Activated CD4-positive, alpha-beta T cell treated with anti-CD3 and anti-CD28 coated beads for 36 hours (primary cell): ENCODE measurements at regions not wholly inside any gene's neighbourhood (a gene's known extent, or its start where the extent isn't known, plus 50 kb on each side); places are given as distances from the start of the nearest gene placed in this dataset.
"Not testable (repeated sequence)": the region's sequence is repeated elsewhere in the genome, so short reads cannot be mapped to it uniquely, and the experiment has no call there.

Source experiments
- ATAC-seq: fragments of 200-7000 bp; cut with Tn5 transposase; one replicate; pipeline ENCODE4 v1.10.0; 2021; ENCODE audit warnings: mild to moderate bottlenecking, moderate library complexity
- CTCF ChIA-PET: fragments of 350-600 bp; sonication (Branson Sonifier 250); formaldehyde crosslinking; loops from one replicate; lab custom pipeline; 2021; ENCODE audit warnings: antibody characterized with exemption; lab: Charles Lee
- POLR2A ChIA-PET: fragments of 350-600 bp; sonication (Branson Sonifier 250); formaldehyde crosslinking; loops from one replicate; lab custom pipeline; 2021; ENCODE audit warnings: antibody characterized with exemption, inconsistent platforms; lab: Charles Lee
- DNase-seq: peaks from one replicate; pipeline ENCODE4 v3.0.0-alpha.2; 2020
- H3K27ac Mint-ChIP-seq: one replicate; pipeline ENCODE4 v1.8.0; 2021; ENCODE audit warnings: mixed read lengths
- H3K27me3 Mint-ChIP-seq: one replicate; pipeline ENCODE4 v1.8.0; 2021; ENCODE audit warnings: mixed read lengths
- H3K36me3 Mint-ChIP-seq: one replicate; pipeline ENCODE4 v1.8.0; 2021; ENCODE audit warnings: low read depth, mixed read lengths
- H3K4me1 Mint-ChIP-seq: one replicate; pipeline ENCODE4 v1.8.0; 2021; ENCODE audit warnings: mixed read lengths
- H3K4me3 Mint-ChIP-seq: one replicate; pipeline ENCODE4 v1.8.0; 2021; ENCODE audit warnings: mild to moderate bottlenecking, moderate library complexity, mixed read lengths
- H3K9me3 Mint-ChIP-seq: one replicate; pipeline ENCODE4 v1.8.0; 2021; ENCODE audit warnings: low read depth, mixed read lengths
- intact Hi-C, 2 experiments: fragments of 100-400 bp; cut with DNase I in 1 of 2; cut with micrococcal nuclease in 1 of 2; formaldehyde crosslinking; loops; one replicate each; pipeline versions ENCODE4 v1.14.2 to v1.15.1; 2022 to 2024; cut with DNase I, micrococcal nuclease

DNA sequence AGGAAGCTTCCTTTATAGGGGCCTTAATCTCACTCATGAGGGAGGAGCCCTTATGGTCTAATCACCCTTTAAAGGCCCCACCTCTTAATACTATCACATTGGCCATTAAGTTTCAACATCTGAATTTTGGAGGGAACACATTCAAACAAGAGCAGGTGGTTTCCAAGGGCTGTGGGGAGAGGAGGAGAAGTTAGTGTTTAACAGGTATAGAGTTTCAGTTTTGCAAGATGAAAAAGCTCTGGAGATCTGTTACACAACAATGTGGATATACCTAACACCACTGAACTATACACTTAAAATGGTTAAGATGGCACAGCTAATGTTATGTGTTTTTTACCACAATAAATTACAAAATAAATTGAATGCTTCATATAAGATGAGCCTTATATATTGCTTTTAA lies 113.4 kb upstream of the DNAH14 start:
- peaks cover 3% of the 10 kb centered on the region for H3K27me3 Mint-ChIP-seq
- H3K4me1 Mint-ChIP-seq, result no peaks in the 10 kb centered on the region
- ChIA-PET CTCF (no interaction called here), POLR2A (no interaction called here)
- H3K36me3 Mint-ChIP-seq, result no peaks in the 10 kb centered on the region
- no peak for DNase-seq
- H3K27ac Mint-ChIP-seq, result no peak overlapping the region
- peaks cover 10% of the 10 kb centered on the region for H3K9me3 Mint-ChIP-seq
- no peak for ATAC-seq
- H3K4me3 Mint-ChIP-seq, result no peak overlapping the region
- intact Hi-C loops, result no loop called here

DNA sequence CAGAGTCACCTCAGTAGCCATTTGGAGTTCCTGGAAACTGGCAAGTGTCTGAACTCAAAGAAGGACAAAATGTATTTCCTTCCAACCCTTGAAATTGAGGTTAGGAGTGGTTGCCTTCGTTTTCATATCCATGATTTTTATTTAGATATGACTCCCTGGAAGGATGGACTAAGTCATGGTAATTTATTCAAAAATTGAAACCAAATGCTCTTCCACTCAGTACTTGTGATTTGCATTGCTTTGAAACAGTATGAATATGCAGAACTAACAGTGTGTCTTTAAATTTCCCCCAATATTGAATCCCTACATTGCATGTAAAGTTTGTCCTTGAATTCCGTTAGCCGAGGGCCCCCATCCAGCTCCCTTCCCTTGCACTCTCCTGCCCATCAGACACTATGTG lies 112.1 kb upstream of the DNAH14 start:
- no peak overlapping the region for H3K27ac Mint-ChIP-seq

DNA sequence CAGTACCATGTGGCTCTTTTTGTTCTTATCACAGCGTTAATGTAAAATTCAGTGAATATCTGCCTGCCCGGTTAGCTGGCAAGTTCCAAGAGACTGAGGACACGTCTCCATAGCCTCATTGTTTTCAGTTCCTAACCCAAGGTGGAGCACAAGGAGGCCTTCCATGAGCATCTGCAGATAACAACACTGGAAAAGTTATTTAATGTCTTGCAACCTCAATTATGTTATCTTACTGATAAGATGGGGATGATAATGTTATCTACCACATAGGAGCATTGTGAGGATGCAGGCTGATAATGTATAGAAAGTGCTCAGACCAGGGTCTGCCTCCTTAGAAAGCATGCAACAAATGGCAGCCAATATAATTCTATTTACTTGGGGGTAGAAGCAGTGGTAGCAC lies 109.6 kb upstream of the DNAH14 start:
- intact Hi-C loops, result no loop called here
- ATAC-seq, result no peak
- Mint-ChIP-seq H3K4me3 (no peak overlapping the region), H3K9me3 (peaks cover 14% of the 10 kb centered on the region), H3K27ac (no peak overlapping the region), H3K4me1 (no peaks in the 10 kb centered on the region), H3K36me3 (peaks cover 2% of the 10 kb centered on the region), H3K27me3 (peaks cover 3% of the 10 kb centered on the region)
- no peak for DNase-seq
- ChIA-PET CTCF (no interaction called here), POLR2A (no interaction called here)

More for the DNA sequence above, 112.1 kb upstream of the DNAH14 start:
- Mint-ChIP-seq H3K4me3 (no peak overlapping the region), H3K9me3 (peaks cover 17% of the 10 kb centered on the region), H3K27me3 (peaks cover 3% of the 10 kb centered on the region), H3K4me1 (no peaks in the 10 kb centered on the region), H3K36me3 (peaks cover 2% of the 10 kb centered on the region)
- DNase-seq (no peak), ATAC-seq (no peak)
- ChIA-PET POLR2A (no interaction called here), CTCF (no interaction called here)
- intact Hi-C loops, result no loop called here

GRCh38 chr1:224820341-224820740 lies 109.1 kb upstream of the DNAH14 start:
- no peak for DNase-seq
- intact Hi-C loops, result no loop called here
- POLR2A ChIA-PET, result no interaction called here

GRCh38 chr1:224821751-224822150 lies 107.7 kb upstream of the DNAH14 start:
- ATAC-seq, H3K27ac Mint-ChIP-seq, DNase-seq, POLR2A ChIA-PET, H3K4me1 Mint-ChIP-seq, H3K36me3 Mint-ChIP-seq, intact Hi-C loops, H3K4me3 Mint-ChIP-seq, H3K27me3 Mint-ChIP-seq: not testable (repeated sequence)
- H3K9me3 Mint-ChIP-seq, result peaks cover 13% of the 10 kb centered on the region
- CTCF ChIA-PET, result interaction anchor here (1.8 kb wide), 1 partner anchor 33 kb away, joined by 4 read pairs; no protein-coding TSS in a partner anchor

More at GRCh38 chr1:224820341-224820740, 109.1 kb upstream of the DNAH14 start:
- CTCF ChIA-PET, result interaction anchor here (0.7 to 1.8 kb wide), 2 partner anchors 34 to 68 kb away, joined by 3 to 4 read pairs; no protein-coding TSS in a partner anchor
- Mint-ChIP-seq H3K27ac (no peak overlapping the region), H3K4me3 (no peak overlapping the region), H3K27me3 (peaks cover 3% of the 10 kb centered on the region), H3K9me3 (peaks cover 13% of the 10 kb centered on the region), H3K4me1 (no peaks in the 10 kb centered on the region), H3K36me3 (peaks cover 2% of the 10 kb centered on the region)
- no peak for ATAC-seq

- Mint-ChIP-seq H3K4me1 (no peaks in the 10 kb centered on the region), H3K36me3 (peaks cover 2% of the 10 kb centered on the region), H3K4me3 (no peak overlapping the region), H3K27ac (no peak overlapping the region), H3K9me3 (peaks cover 10% of the 10 kb centered on the region), H3K27me3 (peaks cover 16% of the 10 kb centered on the region)
- POLR2A ChIA-PET, result no interaction called here
- no peak for DNase-seq
- ATAC-seq, result no peak
- CTCF ChIA-PET, result no interaction called here
- intact Hi-C loops, result no loop called here
Measured at GRCh38 chr1:224825525-224826000, 103.9 kb upstream of the DNAH14 start.

GRCh38 chr1:224828691-224829090 lies 100.8 kb upstream of the DNAH14 start:
- intact Hi-C loops, result no loop called here

DNA sequence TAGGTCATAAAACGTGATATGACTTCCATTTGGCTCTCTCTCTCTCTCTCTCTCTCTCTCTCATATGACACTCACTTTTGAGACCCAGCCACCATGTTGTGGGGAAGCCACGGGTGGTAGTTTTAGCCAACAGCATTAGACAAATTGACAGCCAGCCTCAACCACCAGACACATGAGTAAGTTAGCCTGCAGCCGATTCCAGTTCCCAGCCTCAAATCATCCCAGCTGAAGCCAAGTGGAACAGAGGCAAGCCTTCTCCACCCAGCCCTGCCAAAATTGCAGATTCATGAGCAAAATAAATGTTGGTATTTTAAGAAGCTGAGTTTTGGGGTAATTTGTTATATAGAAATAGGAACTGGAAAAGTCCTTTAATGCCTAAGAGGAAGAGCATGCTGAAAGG lies 98.0 kb upstream of the DNAH14 start:
- no peak overlapping the region for H3K4me3 Mint-ChIP-seq
- ATAC-seq (no peak), DNase-seq (no peak)
- no peaks in the 10 kb centered on the region for H3K4me1 Mint-ChIP-seq
- ChIA-PET POLR2A (no interaction called here), CTCF (no interaction called here)
- peaks cover 19% of the 10 kb centered on the region for H3K27me3 Mint-ChIP-seq
- H3K27ac Mint-ChIP-seq, result no peak overlapping the region
- intact Hi-C loops, result no loop called here
- H3K9me3 Mint-ChIP-seq, result peaks cover 2% of the 10 kb centered on the region
- no peaks in the 10 kb centered on the region for H3K36me3 Mint-ChIP-seq

More at GRCh38 chr1:224828691-224829090, 100.8 kb upstream of the DNAH14 start:
- DNase-seq, result no peak
- Mint-ChIP-seq H3K4me1 (no peaks in the 10 kb centered on the region), H3K27me3 (peaks cover 19% of the 10 kb centered on the region), H3K36me3 (no peaks in the 10 kb centered on the region), H3K4me3 (no peak overlapping the region), H3K27ac (no peak overlapping the region), H3K9me3 (peaks cover 2% of the 10 kb centered on the region)
- ChIA-PET POLR2A (no interaction called here), CTCF (no interaction called here)
- no peak for ATAC-seq

DNA sequence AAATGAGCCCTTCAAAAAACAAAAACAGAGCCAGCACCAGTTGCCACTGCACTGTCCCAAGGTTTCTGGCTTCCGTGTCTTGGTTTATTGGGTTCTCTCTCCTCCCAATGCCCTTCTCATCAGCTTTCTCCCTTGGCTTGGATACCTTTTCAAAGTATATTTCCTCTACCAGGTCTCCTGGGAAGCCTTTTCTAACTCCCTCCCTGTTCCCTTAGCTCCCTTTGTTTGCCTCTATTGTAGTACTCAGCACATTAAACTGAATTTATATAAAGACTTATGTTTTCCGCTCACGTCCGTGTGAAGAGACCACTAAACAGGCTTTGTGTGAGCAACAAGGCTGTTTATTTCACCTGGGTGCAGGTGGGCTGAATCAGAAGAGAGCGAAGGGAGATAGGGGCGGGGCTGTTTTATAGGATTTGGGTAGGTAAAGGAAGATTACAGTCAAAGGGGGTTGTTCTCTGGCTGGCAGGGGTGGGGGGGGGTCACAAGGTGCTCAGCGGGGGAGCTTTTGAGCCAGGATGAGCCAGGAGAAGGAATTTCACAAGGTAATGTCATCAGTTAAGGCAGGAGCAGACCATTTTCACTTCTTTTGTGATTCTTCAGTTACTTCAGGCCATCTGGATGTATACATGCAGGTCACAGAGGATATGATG lies 89.7 kb upstream of the DNAH14 start:
- H3K4me1 Mint-ChIP-seq, H3K4me3 Mint-ChIP-seq, H3K9me3 Mint-ChIP-seq, H3K27me3 Mint-ChIP-seq, H3K27ac Mint-ChIP-seq, DNase-seq, ATAC-seq, H3K36me3 Mint-ChIP-seq, POLR2A ChIA-PET, intact Hi-C loops: not testable (repeated sequence)
- CTCF ChIA-PET, result interaction anchor here (1.9 kb wide), 1 partner anchor 11 kb away, joined by 5 read pairs; no protein-coding TSS in a partner anchor

GRCh38 chr1:224841803-224842202 lies 87.7 kb upstream of the DNAH14 start:
- H3K36me3 Mint-ChIP-seq, ATAC-seq, H3K4me1 Mint-ChIP-seq, H3K27ac Mint-ChIP-seq, intact Hi-C loops, H3K9me3 Mint-ChIP-seq, H3K27me3 Mint-ChIP-seq, POLR2A ChIA-PET, H3K4me3 Mint-ChIP-seq, DNase-seq: not testable (repeated sequence)
- CTCF ChIA-PET, result interaction anchor here (1.1 kb wide), 1 partner anchor 10 kb away, joined by 3 read pairs; no protein-coding TSS in a partner anchor

GRCh38 chr1:224846119-224846907 lies 83.2 kb upstream of the DNAH14 start:
- POLR2A ChIA-PET, result no interaction called here
- Mint-ChIP-seq H3K4me3 (no peak overlapping the region), H3K36me3 (no peaks in the 10 kb centered on the region), H3K4me1 (no peaks in the 10 kb centered on the region), H3K27me3 (peaks cover 2% of the 10 kb centered on the region), H3K9me3 (peaks cover 8% of the 10 kb centered on the region), H3K27ac (no peak overlapping the region)
- ATAC-seq, result no peak
- no peak for DNase-seq
- intact Hi-C loops, result no loop called here
- CTCF ChIA-PET, result interaction anchor here (0.7 to 1.2 kb wide), 3 partner anchors 76 to 333 kb away, joined by 3 to 5 read pairs (median 3); no protein-coding TSS in a partner anchor
